ENCODE measurements at regions not wholly inside any gene's neighbourhood (a gene's known extent, or its start where the extent isn't known, plus 50 kb on each side); places are given as distances from the start of the nearest gene placed in this dataset.

DNA sequence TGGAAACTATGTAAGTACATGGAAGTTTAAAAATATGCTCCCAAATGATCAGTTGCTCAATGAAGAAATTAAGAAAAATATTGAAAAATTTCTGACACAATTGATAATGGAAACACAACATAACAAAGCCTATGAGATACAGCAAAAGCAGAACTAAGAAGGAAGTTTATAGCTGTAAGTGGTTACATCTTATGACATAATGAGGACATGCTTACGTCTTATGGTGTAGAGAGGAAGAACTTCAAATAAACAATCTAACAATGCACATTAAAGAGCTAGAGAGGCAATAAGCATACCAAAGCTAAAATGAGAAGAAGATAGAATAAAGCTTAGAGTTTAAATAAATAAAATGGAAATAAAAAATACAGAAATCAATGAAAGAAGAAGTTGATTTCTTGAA, 50.0 kb upstream of the CEACAM21 start:
- TF ChIP-seq, protein P1, sequence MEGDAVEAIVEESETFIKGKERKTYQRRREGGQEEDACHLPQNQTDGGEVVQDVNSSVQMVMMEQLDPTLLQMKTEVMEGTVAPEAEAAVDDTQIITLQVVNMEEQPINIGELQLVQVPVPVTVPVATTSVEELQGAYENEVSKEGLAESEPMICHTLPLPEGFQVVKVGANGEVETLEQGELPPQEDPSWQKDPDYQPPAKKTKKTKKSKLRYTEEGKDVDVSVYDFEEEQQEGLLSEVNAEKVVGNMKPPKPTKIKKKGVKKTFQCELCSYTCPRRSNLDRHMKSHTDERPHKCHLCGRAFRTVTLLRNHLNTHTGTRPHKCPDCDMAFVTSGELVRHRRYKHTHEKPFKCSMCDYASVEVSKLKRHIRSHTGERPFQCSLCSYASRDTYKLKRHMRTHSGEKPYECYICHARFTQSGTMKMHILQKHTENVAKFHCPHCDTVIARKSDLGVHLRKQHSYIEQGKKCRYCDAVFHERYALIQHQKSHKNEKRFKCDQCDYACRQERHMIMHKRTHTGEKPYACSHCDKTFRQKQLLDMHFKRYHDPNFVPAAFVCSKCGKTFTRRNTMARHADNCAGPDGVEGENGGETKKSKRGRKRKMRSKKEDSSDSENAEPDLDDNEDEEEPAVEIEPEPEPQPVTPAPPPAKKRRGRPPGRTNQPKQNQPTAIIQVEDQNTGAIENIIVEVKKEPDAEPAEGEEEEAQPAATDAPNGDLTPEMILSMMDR (conservative IDR thresholded peaks at IDR 0.05; ENCODE audit: low read depth, low read length), result no peak
- TF ChIP-seq EZH2 (IDR thresholded peaks at IDR 0.05; ENCODE audit: borderline replicate concordance, low read depth, low read length, poor library complexity, severe bottlenecking), result no peak
- BruUV-seq (replicated peaks), result no TSS peak
- ChIA-PET POLR2A (ENCODE audit: low non-redundant PET) (no interaction called here), CTCF (no interaction called here)
- Histone ChIP-seq H3K36me3 (ENCODE audit: insufficient read depth, low read length, poor library complexity, severe bottlenecking) (no peaks in the 10 kb centered on the region), H3K27me3 (replicated peaks; ENCODE audit: insufficient read depth, low read depth, low read length, poor library complexity) (peaks cover 57% of the 10 kb centered on the region), H3K27ac (ENCODE audit: low read depth, low read length, poor library complexity, severe bottlenecking) (no peak overlapping the region), H3K9me3 (ENCODE audit: low read depth, low read length, poor library complexity, severe bottlenecking) (no peaks in the 10 kb centered on the region), H3K4me3 (ENCODE audit: low read depth, low read length, poor library complexity, severe bottlenecking) (no peak overlapping the region), H3K4me1 (ENCODE audit: insufficient read depth, low read length, poor library complexity, severe bottlenecking) (peaks cover 4% of the 10 kb centered on the region)
- intact Hi-C loops (cut with micrococcal nuclease; ENCODE audit: unreplicated experiment), result no loop called here
- DNase-seq (ENCODE audit: low spot score), result no peak
